ENCODE measurements at regions not wholly inside any gene's neighbourhood (a gene's known extent, or its start where the extent isn't known, plus 50 kb on each side); places are given as distances from the start of the nearest gene placed in this dataset.

GRCh38 chr11:116065986-116066385 lies 561.8 kb upstream of the CADM1 start:
- Histone ChIP-seq H3K4me3 (no peak overlapping the region), H3K36me3 (replicated peaks in 1 of 2; ENCODE audit: insufficient read depth in 1 of 2, low read depth in 2 of 2) (no peaks in the 10 kb centered on the region), H3K9me3 (no peaks in the 10 kb centered on the region), H3K27me3 (no peaks in the 10 kb centered on the region), H3K27ac (no peak overlapping the region), H3K4me1 (no peaks in the 10 kb centered on the region)
- 73% methylated on average over 8 of the region's 8 CpGs for WGBS, 2 donors
- TF ChIP-seq POLR2A (IDR thresholded peaks at IDR 0.05) (no peak), CTCF (IDR thresholded peaks at IDR 0.05) (no peak)
- ATAC-seq, result no peak
- intact Hi-C loops (cut with DNase I), result no loop called here
- no peak for DNase-seq

- H3K36me3 ChIP-seq (replicated peaks in 1 of 2; ENCODE audit: insufficient read depth in 1 of 2, low read depth in 2 of 2), result no peaks in the 10 kb centered on the region
- DNase-seq, result no peak
- H3K9me3 ChIP-seq, result no peaks in the 10 kb centered on the region
- H3K4me3 ChIP-seq, result no peak overlapping the region
- no peak for TF ChIP-seq CTCF (IDR thresholded peaks at IDR 0.05)
- TF ChIP-seq POLR2A (IDR thresholded peaks at IDR 0.05), result no peak
- no peak for ATAC-seq
- 76 to 79% methylated on average over 10 of the region's 10 CpGs for WGBS, 2 donors
- intact Hi-C loops (cut with DNase I), result no loop called here
- H3K27me3 ChIP-seq, result no peaks in the 10 kb centered on the region
- H3K4me1 ChIP-seq, result no peaks in the 10 kb centered on the region
- no peak overlapping the region for H3K27ac ChIP-seq
Measured at GRCh38 chr11:116065191-116065895, 561.1 kb upstream of the CADM1 start.

GRCh38 chr11:116062490-116063171 lies 558.4 kb upstream of the CADM1 start:
- intact Hi-C loops (cut with DNase I), result no loop called here
- Histone ChIP-seq H3K27ac (no peak overlapping the region), H3K9me3 (no peaks in the 10 kb centered on the region), H3K36me3 (replicated peaks in 1 of 2; ENCODE audit: insufficient read depth in 1 of 2, low read depth in 2 of 2) (no peaks in the 10 kb centered on the region), H3K4me3 (no peak overlapping the region), H3K27me3 (no peaks in the 10 kb centered on the region), H3K4me1 (no peaks in the 10 kb centered on the region)
- no peak for ATAC-seq
- WGBS, 2 donors, result 11 to 23% methylated on average over 11 of the region's 11 CpGs
- DNase-seq, result no peak
- TF ChIP-seq CTCF (IDR thresholded peaks at IDR 0.05) (no peak), POLR2A (IDR thresholded peaks at IDR 0.05) (no peak)

GRCh38 chr11:116062129-116062489 lies 557.9 kb upstream of the CADM1 start:
- no peak for ATAC-seq
- H3K36me3 ChIP-seq (replicated peaks in 1 of 2; ENCODE audit: insufficient read depth in 1 of 2, low read depth in 2 of 2), result no peaks in the 10 kb centered on the region
- no peak overlapping the region for H3K4me3 ChIP-seq
- no peak for DNase-seq
- intact Hi-C loops (cut with DNase I), result no loop called here
- no peaks in the 10 kb centered on the region for H3K4me1 ChIP-seq
- 54 to 68% methylated on average over 4 of the region's 4 CpGs for WGBS, 2 donors
- no peaks in the 10 kb centered on the region for H3K9me3 ChIP-seq
- TF ChIP-seq CTCF (IDR thresholded peaks at IDR 0.05) (no peak), POLR2A (IDR thresholded peaks at IDR 0.05) (no peak)
- H3K27ac ChIP-seq, result no peak overlapping the region
- H3K27me3 ChIP-seq, result no peaks in the 10 kb centered on the region

- intact Hi-C loops (cut with DNase I), result no loop called here
- Histone ChIP-seq H3K27ac (no peak overlapping the region), H3K4me3 (no peak overlapping the region), H3K36me3 (replicated peaks in 1 of 2; ENCODE audit: insufficient read depth in 1 of 2, low read depth in 2 of 2) (no peaks in the 10 kb centered on the region), H3K4me1 (no peaks in the 10 kb centered on the region), H3K27me3 (no peaks in the 10 kb centered on the region), H3K9me3 (no peaks in the 10 kb centered on the region)
- ATAC-seq (no peak), DNase-seq (no peak)
- WGBS, 2 donors, result 68 to 69% methylated on average over 4 of the region's 4 CpGs
- TF ChIP-seq POLR2A (IDR thresholded peaks at IDR 0.05) (no peak), CTCF (IDR thresholded peaks at IDR 0.05) (no peak)
Measured at GRCh38 chr11:116061322-116061721, 557.1 kb upstream of the CADM1 start.
